ENCODE measurements at regions not wholly inside any gene's neighbourhood (a gene's known extent, or its start where the extent isn't known, plus 50 kb on each side); places are given as distances from the start of the nearest gene placed in this dataset.

- TF ChIP-seq POLR2A (IDR thresholded peaks at IDR 0.05) (no peak), CTCF (IDR thresholded peaks at IDR 0.05) (no peak)
- Histone ChIP-seq H3K4me1 (peaks cover 27% of the 10 kb centered on the region), H3K4me3 (no peak overlapping the region), H3K27ac (no peak overlapping the region), H3K36me3 (replicated peaks in 1 of 2; ENCODE audit: insufficient read depth in 1 of 2, low read depth in 2 of 2) (no peaks in the 10 kb centered on the region), H3K27me3 (no peaks in the 10 kb centered on the region), H3K9me3 (no peaks in the 10 kb centered on the region)
- 79 to 80% methylated on average over 5 of the region's 5 CpGs for WGBS, 2 donors
- ATAC-seq (no peak), DNase-seq (no peak)
- intact Hi-C loops (cut with DNase I): no loop called here
Observed at GRCh38 chr3:194279701-194280360, 71.3 kb downstream of the CPN2 start.

GRCh38 chr3:194280777-194281176 is 70.4 kb downstream of the CPN2 start:
- Histone ChIP-seq H3K4me3 (no peak overlapping the region), H3K27me3 (no peaks in the 10 kb centered on the region), H3K9me3 (no peaks in the 10 kb centered on the region), H3K27ac (no peak overlapping the region), H3K4me1 (peaks cover 33% of the 10 kb centered on the region), H3K36me3 (replicated peaks in 1 of 2; ENCODE audit: insufficient read depth in 1 of 2, low read depth in 2 of 2) (no peaks in the 10 kb centered on the region)
- DNase-seq: no peak
- ATAC-seq: no peak
- 88 to 100% methylated on average over 1 to 2 of the region's 2 CpGs for WGBS, 2 donors
- no peak for TF ChIP-seq CTCF (IDR thresholded peaks at IDR 0.05)
- no peak for TF ChIP-seq POLR2A (IDR thresholded peaks at IDR 0.05)
- intact Hi-C loops (cut with DNase I): no loop called here

- no peaks in the 10 kb centered on the region for H3K27me3 ChIP-seq
- H3K4me3 ChIP-seq: no peak overlapping the region
- intact Hi-C loops (cut with DNase I): no loop called here
- no peaks in the 10 kb centered on the region for H3K9me3 ChIP-seq
- H3K4me1 ChIP-seq: peaks cover 30% of the 10 kb centered on the region
- WGBS, 2 donors: 94 to 95% methylated on average over 4 to 8 of the region's 8 CpGs
- no peak overlapping the region for H3K27ac ChIP-seq
- TF ChIP-seq CTCF (IDR thresholded peaks at IDR 0.05) (no peak), POLR2A (IDR thresholded peaks at IDR 0.05) (no peak)
- ATAC-seq (no peak), DNase-seq (no peak)
- no peaks in the 10 kb centered on the region for H3K36me3 ChIP-seq (replicated peaks in 1 of 2; ENCODE audit: insufficient read depth in 1 of 2, low read depth in 2 of 2)
Observed at GRCh38 chr3:194281306-194281705, 69.8 kb downstream of the CPN2 start.

GRCh38 chr3:194281766-194282165 is 69.4 kb downstream of the CPN2 start:
- Histone ChIP-seq H3K4me1 (peaks cover 27% of the 10 kb centered on the region), H3K4me3 (no peak overlapping the region), H3K36me3 (replicated peaks in 1 of 2; ENCODE audit: insufficient read depth in 1 of 2, low read depth in 2 of 2) (no peaks in the 10 kb centered on the region), H3K27ac (no peak overlapping the region), H3K27me3 (no peaks in the 10 kb centered on the region), H3K9me3 (no peaks in the 10 kb centered on the region)
- DNase-seq (no peak), ATAC-seq (no peak)
- TF ChIP-seq CTCF (IDR thresholded peaks at IDR 0.05) (no peak), POLR2A (IDR thresholded peaks at IDR 0.05) (no peak)
- 84 to 89% methylated on average over 4 to 10 of the region's 10 CpGs for WGBS, 2 donors
- intact Hi-C loops (cut with DNase I): no loop called here

- Histone ChIP-seq H3K4me1 (peaks cover 27% of the 10 kb centered on the region), H3K27ac (no peak overlapping the region), H3K4me3 (no peak overlapping the region), H3K36me3 (replicated peaks in 1 of 2; ENCODE audit: insufficient read depth in 1 of 2, low read depth in 2 of 2) (no peaks in the 10 kb centered on the region), H3K9me3 (no peaks in the 10 kb centered on the region), H3K27me3 (no peaks in the 10 kb centered on the region)
- TF ChIP-seq POLR2A (IDR thresholded peaks at IDR 0.05) (no peak), CTCF (IDR thresholded peaks at IDR 0.05) (no peak)
- no peak for DNase-seq
- ATAC-seq: no peak
- intact Hi-C loops (cut with DNase I): no loop called here
- WGBS, 2 donors: 87% methylated on average over 15 of the region's 15 CpGs
Observed at GRCh38 chr3:194282436-194283122, 68.5 kb downstream of the CPN2 start.

All from body of pancreas (tissue), 4 donors.